Neural progenitor cell (in vitro differentiated cells): ENCODE measurements at regions not wholly inside any gene's neighbourhood (a gene's known extent, or its start where the extent isn't known, plus 50 kb on each side); places are given as distances from the start of the nearest gene placed in this dataset.

Experiments used
- CTCF ChIP-seq: fragments of 200-600 bp; sonication (generic); IDR thresholded peaks from 2 replicates; pipeline ENCODE4 v1.5.1; 2017; ENCODE audit warnings: antibody characterized with exemption, mild to moderate bottlenecking
- EZH2 ChIP-seq: fragments of 200-600 bp; sonication (generic); IDR thresholded peaks from 2 replicates; pipeline ENCODE4 v1.6.1; 2017; ENCODE audit warnings: antibody characterized with exemption, mild to moderate bottlenecking, moderate library complexity
- EZH2phosphoT487 ChIP-seq: fragments of 200-600 bp; sonication (generic); IDR thresholded peaks from 2 replicates; pipeline ENCODE4 v1.6.1; 2017; ENCODE audit warnings: antibody characterized with exemption

DNA sequence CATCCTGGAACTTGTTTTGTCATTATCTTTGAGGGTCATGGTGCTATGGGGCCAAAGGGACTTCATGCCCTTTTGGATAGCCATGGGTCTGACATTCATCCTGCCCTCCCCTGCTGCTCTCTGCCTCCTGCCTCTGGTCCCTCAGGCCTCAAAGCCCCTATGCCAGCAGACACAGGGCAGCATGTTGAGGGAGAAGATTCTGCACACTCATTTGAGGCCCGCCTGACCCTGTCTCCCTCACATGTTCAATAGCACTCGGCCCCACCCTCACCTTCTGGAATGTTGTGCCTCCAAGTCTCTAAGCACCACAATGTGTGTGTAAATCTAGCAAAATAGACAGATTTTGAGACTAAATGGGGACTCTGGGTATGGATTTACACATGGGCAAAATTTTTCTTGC, 178.7 kb upstream of the ANKRD28 start:
- TF ChIP-seq CTCF (no peak), EZH2phosphoT487 (no peak), EZH2 (no peak)
